NB4 (cell line): ENCODE measurements at regions not wholly inside any gene's neighbourhood (a gene's known extent, or its start where the extent isn't known, plus 50 kb on each side); places are given as distances from the start of the nearest gene placed in this dataset.

Experiments used
- MYC ChIP-seq: IDR thresholded peaks from 2 replicates; pipeline ENCODE4 v1.6.1; 2011; ENCODE audit warnings: low read depth, low read length
- POLR2A ChIP-seq: IDR thresholded peaks from 2 replicates; pipeline ENCODE4 v1.6.1; 2011; ENCODE audit warnings: mild to moderate bottlenecking; ENCODE audit not compliant: insufficient read length; ENCODE audit errors: extremely low read depth

GRCh38 chr9:101977614-101978210, 239.3 kb upstream of the GRIN3A start:
- TF ChIP-seq POLR2A (no peak), MYC (no peak)
